ENCODE measurements at regions not wholly inside any gene's neighbourhood (a gene's known extent, or its start where the extent isn't known, plus 50 kb on each side); places are given as distances from the start of the nearest gene placed in this dataset.

GRCh38 chr5:125037020-125037419, 290.6 kb upstream of the ZNF608 start:
- ATAC-seq (replicated peaks in 1 of 4) (no peak), DNase-seq (no peak)
- Histone ChIP-seq H3K27ac (ENCODE audit: low read length) (no peak overlapping the region), H3K4me3 (ENCODE audit: control insufficient read depth in 1 of 2, extremely low read depth in 1 of 2, low read length in 1 of 2) (no peak overlapping the region), H3K27me3 (replicated peaks in 1 of 2; ENCODE audit: control insufficient read depth in 2 of 2, extremely low read depth in 1 of 2, insufficient read depth in 2 of 2, low read length in 1 of 2) (no peaks in the 10 kb centered on the region), H3K9me3 (no peaks in the 10 kb centered on the region), H3K36me3 (ENCODE audit: control insufficient read depth in 2 of 2, extremely low read depth in 1 of 2, insufficient read depth in 1 of 2, low read length in 1 of 2) (no peaks in the 10 kb centered on the region), H3K4me1 (ENCODE audit: control insufficient read depth in 1 of 2, extremely low read depth in 1 of 2, insufficient read depth in 2 of 2, low read length in 2 of 2) (no peaks in the 10 kb centered on the region)
- H3K4me1 Mint-ChIP-seq = peaks cover 0 to 3% (median 0%) of the 10 kb centered on the region in 3 donors
- H3K9me3 Mint-ChIP-seq = peaks cover 0 to 7% (median 4%) of the 10 kb centered on the region in 3 donors
- no peak overlapping the region for H3K4me3 Mint-ChIP-seq
- H3K27me3 Mint-ChIP-seq = no peaks in the 10 kb centered on the region
- 93% methylated on average over 1 of the region's 1 CpG for WGBS (ENCODE audit: insufficient coverage)
- POLR2A ChIA-PET = no interaction called here
- H3K27ac Mint-ChIP-seq = no peak overlapping the region
- no peaks in the 10 kb centered on the region for H3K36me3 Mint-ChIP-seq
- CTCF ChIA-PET = no interaction called here

DNA sequence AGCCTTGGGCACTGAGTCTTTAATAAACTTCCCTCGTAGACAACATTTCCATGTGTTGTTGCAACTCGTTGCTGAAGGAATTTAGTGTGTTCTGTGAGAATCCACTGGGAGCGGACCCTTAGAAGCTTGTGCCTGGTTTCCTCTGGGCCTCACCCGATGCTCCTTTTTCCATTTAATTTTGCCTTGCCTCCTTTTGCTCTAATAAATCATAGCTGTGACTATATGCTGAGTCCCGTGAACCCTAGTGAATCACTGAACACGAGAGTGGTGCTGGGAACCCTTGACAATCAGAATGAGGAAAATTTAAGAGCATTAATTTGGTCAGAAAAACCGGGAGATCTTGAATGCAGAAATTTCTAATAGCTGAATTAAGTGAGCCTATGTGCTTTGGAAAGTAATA, 291.1 kb upstream of the ZNF608 start:
- ATAC-seq (replicated peaks in 1 of 4) = no peak
- Mint-ChIP-seq H3K27ac (no peak overlapping the region), H3K4me1 (peaks cover 0 to 3% (median 0%) of the 10 kb centered on the region in 3 donors), H3K9me3 (peaks cover 0 to 7% (median 4%) of the 10 kb centered on the region in 3 donors), H3K27me3 (no peaks in the 10 kb centered on the region), H3K4me3 (no peak overlapping the region), H3K36me3 (no peaks in the 10 kb centered on the region)
- Histone ChIP-seq H3K27me3 (replicated peaks in 1 of 2; ENCODE audit: control insufficient read depth in 2 of 2, extremely low read depth in 1 of 2, insufficient read depth in 2 of 2, low read length in 1 of 2) (no peaks in the 10 kb centered on the region), H3K4me3 (ENCODE audit: control insufficient read depth in 1 of 2, extremely low read depth in 1 of 2, low read length in 1 of 2) (no peak overlapping the region), H3K27ac (ENCODE audit: low read length) (no peak overlapping the region), H3K9me3 (no peaks in the 10 kb centered on the region), H3K4me1 (ENCODE audit: control insufficient read depth in 1 of 2, extremely low read depth in 1 of 2, insufficient read depth in 2 of 2, low read length in 2 of 2) (no peaks in the 10 kb centered on the region), H3K36me3 (ENCODE audit: control insufficient read depth in 2 of 2, extremely low read depth in 1 of 2, insufficient read depth in 1 of 2, low read length in 1 of 2) (no peaks in the 10 kb centered on the region)
- ChIA-PET POLR2A (no interaction called here), CTCF (no interaction called here)
- no peak for DNase-seq
- WGBS (ENCODE audit: insufficient coverage) = 77% methylated on average over 3 of the region's 7 CpGs

DNA sequence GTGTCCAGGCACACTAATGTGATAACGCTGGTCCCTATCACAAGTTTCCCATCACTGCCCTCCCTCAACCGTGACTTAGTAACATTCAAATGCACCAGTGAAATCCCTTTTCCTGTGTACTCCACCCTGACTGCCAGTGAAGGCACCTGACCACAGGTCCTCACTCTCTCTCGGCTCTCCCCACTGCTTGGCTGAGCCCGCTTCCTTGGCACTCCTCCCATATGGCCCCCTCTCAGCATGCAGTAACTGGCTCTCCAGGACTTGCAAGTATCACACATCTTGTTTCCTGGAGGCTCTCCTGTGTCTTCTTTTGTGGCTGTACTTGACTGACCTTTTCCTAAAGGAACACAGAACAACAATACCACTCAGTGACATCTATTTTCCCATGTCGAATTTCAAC, 292.0 kb upstream of the ZNF608 start:
- Histone ChIP-seq H3K4me1 (ENCODE audit: control insufficient read depth in 1 of 2, extremely low read depth in 1 of 2, insufficient read depth in 2 of 2, low read length in 2 of 2) (no peaks in the 10 kb centered on the region), H3K36me3 (ENCODE audit: control insufficient read depth in 2 of 2, extremely low read depth in 1 of 2, insufficient read depth in 1 of 2, low read length in 1 of 2) (no peaks in the 10 kb centered on the region), H3K27me3 (replicated peaks in 1 of 2; ENCODE audit: control insufficient read depth in 2 of 2, extremely low read depth in 1 of 2, insufficient read depth in 2 of 2, low read length in 1 of 2) (no peaks in the 10 kb centered on the region), H3K27ac (ENCODE audit: low read length) (no peak overlapping the region), H3K4me3 (ENCODE audit: control insufficient read depth in 1 of 2, extremely low read depth in 1 of 2, low read length in 1 of 2) (no peak overlapping the region), H3K9me3 (no peaks in the 10 kb centered on the region)
- WGBS (ENCODE audit: insufficient coverage) = 89% methylated on average over 4 of the region's 5 CpGs
- Mint-ChIP-seq H3K27ac (no peak overlapping the region), H3K4me1 (peaks cover 0 to 3% (median 0%) of the 10 kb centered on the region in 3 donors), H3K9me3 (peaks cover 0 to 7% (median 4%) of the 10 kb centered on the region in 3 donors), H3K4me3 (no peak overlapping the region), H3K27me3 (no peaks in the 10 kb centered on the region), H3K36me3 (no peaks in the 10 kb centered on the region)
- POLR2A ChIA-PET = no interaction called here
- CTCF ChIA-PET = no interaction called here
- no peak for DNase-seq
- no peak for ATAC-seq (replicated peaks in 1 of 4)

- Histone ChIP-seq H3K4me1 (ENCODE audit: control insufficient read depth in 1 of 2, extremely low read depth in 1 of 2, insufficient read depth in 2 of 2, low read length in 2 of 2) (no peaks in the 10 kb centered on the region), H3K4me3 (ENCODE audit: control insufficient read depth in 1 of 2, extremely low read depth in 1 of 2, low read length in 1 of 2) (no peak overlapping the region), H3K27me3 (replicated peaks in 1 of 2; ENCODE audit: control insufficient read depth in 2 of 2, extremely low read depth in 1 of 2, insufficient read depth in 2 of 2, low read length in 1 of 2) (no peaks in the 10 kb centered on the region), H3K36me3 (ENCODE audit: control insufficient read depth in 2 of 2, extremely low read depth in 1 of 2, insufficient read depth in 1 of 2, low read length in 1 of 2) (no peaks in the 10 kb centered on the region), H3K9me3 (no peaks in the 10 kb centered on the region), H3K27ac (ENCODE audit: low read length) (no peak overlapping the region)
- CTCF ChIA-PET = no interaction called here
- WGBS (ENCODE audit: insufficient coverage) = no CpG with 5 or more reads among the region's 2 CpGs
- Mint-ChIP-seq H3K36me3 (no peaks in the 10 kb centered on the region), H3K9me3 (peaks cover 0 to 2% (median 0%) of the 10 kb centered on the region in 3 donors), H3K27me3 (no peaks in the 10 kb centered on the region), H3K4me3 (no peak overlapping the region), H3K27ac (no peak overlapping the region), H3K4me1 (peaks cover 0 to 3% (median 0%) of the 10 kb centered on the region in 3 donors)
- DNase-seq (no peak), ATAC-seq (replicated peaks in 1 of 4) (no peak)
- POLR2A ChIA-PET = no interaction called here
These were observed 295.4 kb upstream of the ZNF608 start for GRCh38 chr5:125041798-125042197.

- Histone ChIP-seq H3K9me3 (no peaks in the 10 kb centered on the region), H3K4me3 (ENCODE audit: control insufficient read depth in 1 of 2, extremely low read depth in 1 of 2, low read length in 1 of 2) (no peak overlapping the region), H3K27ac (ENCODE audit: low read length) (no peak overlapping the region), H3K36me3 (ENCODE audit: control insufficient read depth in 2 of 2, extremely low read depth in 1 of 2, insufficient read depth in 1 of 2, low read length in 1 of 2) (no peaks in the 10 kb centered on the region), H3K27me3 (replicated peaks in 1 of 2; ENCODE audit: control insufficient read depth in 2 of 2, extremely low read depth in 1 of 2, insufficient read depth in 2 of 2, low read length in 1 of 2) (no peaks in the 10 kb centered on the region), H3K4me1 (ENCODE audit: control insufficient read depth in 1 of 2, extremely low read depth in 1 of 2, insufficient read depth in 2 of 2, low read length in 2 of 2) (no peaks in the 10 kb centered on the region)
- CTCF ChIA-PET = no interaction called here
- POLR2A ChIA-PET = no interaction called here
- no peak for ATAC-seq (replicated peaks in 1 of 4)
- H3K27me3 Mint-ChIP-seq = no peaks in the 10 kb centered on the region
- DNase-seq = no peak
- WGBS (ENCODE audit: insufficient coverage) = no CpG with 5 or more reads among the region's 1 CpG
- H3K4me1 Mint-ChIP-seq = peaks cover 0 to 3% (median 0%) of the 10 kb centered on the region in 3 donors
- H3K9me3 Mint-ChIP-seq = no peaks in the 10 kb centered on the region
- no peaks in the 10 kb centered on the region for H3K36me3 Mint-ChIP-seq
- no peak overlapping the region for H3K4me3 Mint-ChIP-seq
- H3K27ac Mint-ChIP-seq = no peak overlapping the region
These were observed 295.9 kb upstream of the ZNF608 start for GRCh38 chr5:125042261-125042890.

- Mint-ChIP-seq H3K4me3 (no peak overlapping the region), H3K27me3 (no peaks in the 10 kb centered on the region), H3K4me1 (no peaks in the 10 kb centered on the region), H3K9me3 (no peaks in the 10 kb centered on the region), H3K36me3 (no peaks in the 10 kb centered on the region), H3K27ac (no peak overlapping the region)
- POLR2A ChIA-PET = no interaction called here
- Histone ChIP-seq H3K27me3 (replicated peaks in 1 of 2; ENCODE audit: control insufficient read depth in 2 of 2, extremely low read depth in 1 of 2, insufficient read depth in 2 of 2, low read length in 1 of 2) (no peaks in the 10 kb centered on the region), H3K9me3 (no peaks in the 10 kb centered on the region), H3K27ac (ENCODE audit: low read length) (no peak overlapping the region), H3K4me1 (ENCODE audit: control insufficient read depth in 1 of 2, extremely low read depth in 1 of 2, insufficient read depth in 2 of 2, low read length in 2 of 2) (no peaks in the 10 kb centered on the region), H3K36me3 (ENCODE audit: control insufficient read depth in 2 of 2, extremely low read depth in 1 of 2, insufficient read depth in 1 of 2, low read length in 1 of 2) (no peaks in the 10 kb centered on the region), H3K4me3 (ENCODE audit: control insufficient read depth in 1 of 2, extremely low read depth in 1 of 2, low read length in 1 of 2) (no peak overlapping the region)
- no peak for ATAC-seq (replicated peaks in 1 of 4)
- DNase-seq = no peak
- CTCF ChIA-PET = no interaction called here
- 63% methylated on average over 3 of the region's 8 CpGs for whole genome bisulfite sequencing (ENCODE audit: insufficient coverage)
These were observed 297.4 kb upstream of the ZNF608 start for GRCh38 chr5:125043781-125044391.

Data from T-cell (primary cell).